Osteoblast (primary cell): ENCODE measurements at regions not wholly inside any gene's neighbourhood (a gene's known extent, or its start where the extent isn't known, plus 50 kb on each side); places are given as distances from the start of the nearest gene placed in this dataset.
"Not testable (repeated sequence)": the region's sequence is repeated elsewhere in the genome, so short reads cannot be mapped to it uniquely, and the experiment has no call there.

Experiments
- DNase-seq: peaks from one replicate; pipeline ENCODE4 v3.0.0; 2011; ENCODE audit warnings: low spot score, mixed read lengths; ENCODE audit not compliant: insufficient read length; ENCODE audit errors: missing footprints
- H2AFZ ChIP-seq: 2 replicates; pipeline ENCODE4 v1.6.0; 2011; ENCODE audit warnings: mild to moderate bottlenecking, low read length
- H3K27ac ChIP-seq: 2 replicates; pipeline ENCODE4 v1.5.1; 2011; ENCODE audit warnings: mild to moderate bottlenecking, low read depth, low read length, moderate library complexity
- H3K27me3 ChIP-seq: 2 replicates; pipeline ENCODE4 v1.6.0; 2012; ENCODE audit warnings: mild to moderate bottlenecking, control low read depth, inconsistent platforms, low read length, moderate library complexity; ENCODE audit not compliant: insufficient read depth
- H3K36me3 ChIP-seq: 2 replicates; pipeline ENCODE4 v1.5.1; 2011; ENCODE audit warnings: mild to moderate bottlenecking, low read length, control low read depth, moderate library complexity; ENCODE audit not compliant: insufficient read depth
- H3K4me1 ChIP-seq: 2 replicates; pipeline ENCODE4 v1.5.1; 2011; ENCODE audit warnings: mild to moderate bottlenecking, low read length, control low read depth, moderate library complexity; ENCODE audit not compliant: insufficient read depth
- H3K4me2 ChIP-seq: 2 replicates; pipeline ENCODE4 v1.6.0; 2011; ENCODE audit warnings: mild to moderate bottlenecking, low read length; ENCODE audit not compliant: insufficient read depth
- H3K4me3 ChIP-seq: fragments of 200-600 bp; sonication (generic); 3 replicates; pipeline ENCODE4 v1.5.1; 2012; ENCODE audit warnings: mild to moderate bottlenecking, low read length, inconsistent platforms; ENCODE audit not compliant: insufficient read depth
- H3K79me2 ChIP-seq: 2 replicates; pipeline ENCODE4 v1.6.0; 2012; ENCODE audit warnings: mild to moderate bottlenecking, low read length, control low read depth, inconsistent platforms; ENCODE audit not compliant: insufficient read depth
- H3K9me3 ChIP-seq: 2 replicates; pipeline ENCODE4 v1.5.1; 2011; ENCODE audit warnings: low read depth, low read length, control low read depth
- H4K20me1 ChIP-seq: 2 replicates; pipeline ENCODE4 v1.6.0; 2012; ENCODE audit warnings: mild to moderate bottlenecking, low read length, control low read depth; ENCODE audit not compliant: insufficient read depth
- TF ChIP-seq, protein P1 (sequence below): IDR thresholded peaks from 2 replicates; pipeline ENCODE4 v1.5.1; 2011; ENCODE audit warnings: mild to moderate bottlenecking, low read depth, low read length, moderate library complexity; ENCODE audit errors: extremely low read depth

- no peaks in the 10 kb centered on the region for H3K9me3 ChIP-seq
- no peak for DNase-seq
- no peak overlapping the region for H3K27ac ChIP-seq
- no peaks in the 10 kb centered on the region for H3K36me3 ChIP-seq
- no peak overlapping the region for H3K4me2 ChIP-seq
- H3K79me2 ChIP-seq = no peaks in the 10 kb centered on the region
- TF ChIP-seq, protein P1, sequence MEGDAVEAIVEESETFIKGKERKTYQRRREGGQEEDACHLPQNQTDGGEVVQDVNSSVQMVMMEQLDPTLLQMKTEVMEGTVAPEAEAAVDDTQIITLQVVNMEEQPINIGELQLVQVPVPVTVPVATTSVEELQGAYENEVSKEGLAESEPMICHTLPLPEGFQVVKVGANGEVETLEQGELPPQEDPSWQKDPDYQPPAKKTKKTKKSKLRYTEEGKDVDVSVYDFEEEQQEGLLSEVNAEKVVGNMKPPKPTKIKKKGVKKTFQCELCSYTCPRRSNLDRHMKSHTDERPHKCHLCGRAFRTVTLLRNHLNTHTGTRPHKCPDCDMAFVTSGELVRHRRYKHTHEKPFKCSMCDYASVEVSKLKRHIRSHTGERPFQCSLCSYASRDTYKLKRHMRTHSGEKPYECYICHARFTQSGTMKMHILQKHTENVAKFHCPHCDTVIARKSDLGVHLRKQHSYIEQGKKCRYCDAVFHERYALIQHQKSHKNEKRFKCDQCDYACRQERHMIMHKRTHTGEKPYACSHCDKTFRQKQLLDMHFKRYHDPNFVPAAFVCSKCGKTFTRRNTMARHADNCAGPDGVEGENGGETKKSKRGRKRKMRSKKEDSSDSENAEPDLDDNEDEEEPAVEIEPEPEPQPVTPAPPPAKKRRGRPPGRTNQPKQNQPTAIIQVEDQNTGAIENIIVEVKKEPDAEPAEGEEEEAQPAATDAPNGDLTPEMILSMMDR = no peak
- no peaks in the 10 kb centered on the region for H3K27me3 ChIP-seq
- no peaks in the 10 kb centered on the region for H3K4me1 ChIP-seq
- H3K4me3 ChIP-seq = no peak overlapping the region
- no peak overlapping the region for H2AFZ ChIP-seq
- H4K20me1 ChIP-seq = no peaks in the 10 kb centered on the region
These were observed 57.1 kb upstream of the KIF2B start for GRCh38 chr17:53765609-53766008.

DNA sequence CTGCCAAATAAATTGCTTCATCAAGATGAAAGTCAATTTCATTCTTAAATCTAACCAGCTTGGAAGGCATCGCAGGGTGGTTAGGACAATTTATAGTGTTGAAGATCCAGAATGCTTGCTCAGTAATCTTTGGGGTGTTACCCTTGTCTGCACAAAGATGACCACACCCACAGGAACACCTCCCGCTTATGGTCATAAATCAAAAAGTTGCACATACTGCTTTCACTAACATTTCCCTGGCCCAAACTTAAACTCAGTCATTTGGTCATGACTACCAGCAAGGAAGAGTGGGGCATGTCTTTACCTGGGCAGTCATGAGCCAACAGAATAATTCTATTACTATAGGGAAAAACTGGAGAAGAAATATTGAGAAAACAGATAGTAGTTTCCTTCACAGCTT lies 57.6 kb upstream of the KIF2B start:
- no peak for DNase-seq
- Histone ChIP-seq H3K9me3 (no peaks in the 10 kb centered on the region), H3K4me1 (no peaks in the 10 kb centered on the region), H3K36me3 (no peaks in the 10 kb centered on the region), H3K4me2 (no peak overlapping the region), H3K4me3 (no peak overlapping the region), H3K27me3 (no peaks in the 10 kb centered on the region), H3K79me2 (no peaks in the 10 kb centered on the region), H2AFZ (no peak overlapping the region), H4K20me1 (no peaks in the 10 kb centered on the region), H3K27ac (no peak overlapping the region)
- TF ChIP-seq, protein P1 = no peak

GRCh38 chr17:53757559-53757958 lies 65.2 kb upstream of the KIF2B start:
- Histone ChIP-seq H4K20me1 (no peaks in the 10 kb centered on the region), H3K4me3 (no peak overlapping the region), H2AFZ (no peak overlapping the region), H3K4me2 (no peak overlapping the region), H3K9me3 (no peaks in the 10 kb centered on the region), H3K79me2 (no peaks in the 10 kb centered on the region), H3K27ac (no peak overlapping the region), H3K4me1 (no peaks in the 10 kb centered on the region), H3K36me3 (no peaks in the 10 kb centered on the region), H3K27me3 (no peaks in the 10 kb centered on the region)
- DNase-seq = no peak
- TF ChIP-seq, protein P1 = no peak

DNA sequence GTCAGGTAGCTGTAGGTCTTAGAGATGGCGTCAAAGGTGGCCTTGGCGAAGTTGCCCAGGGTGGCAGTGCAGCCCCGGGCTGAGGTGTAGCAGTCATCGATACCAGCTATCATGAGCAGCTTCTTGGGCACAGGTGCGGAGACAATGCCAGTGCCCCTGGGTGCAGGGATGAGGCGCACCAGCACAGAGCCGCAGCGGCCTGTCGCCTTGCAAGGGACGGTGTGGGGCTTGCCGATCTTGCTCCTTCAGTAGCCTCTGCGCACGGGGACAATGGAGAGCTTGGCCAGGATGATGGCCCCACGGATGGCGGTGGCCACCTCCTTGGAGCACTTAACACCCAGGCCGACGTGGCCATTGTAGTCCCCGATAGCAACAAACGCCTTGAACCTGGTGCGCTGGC lies 65.6 kb upstream of the KIF2B start:
- not testable (repeated sequence) for H3K79me2 ChIP-seq, H4K20me1 ChIP-seq, H3K27me3 ChIP-seq

More for the DNA sequence above, 65.6 kb upstream of the KIF2B start:
- H3K27ac ChIP-seq, H3K4me3 ChIP-seq, DNase-seq, H2AFZ ChIP-seq, H3K4me1 ChIP-seq, H3K9me3 ChIP-seq, H3K4me2 ChIP-seq, H3K36me3 ChIP-seq: not testable (repeated sequence)
